RWPE2 (cell line): ENCODE measurements at regions not wholly inside any gene's neighbourhood (a gene's known extent, or its start where the extent isn't known, plus 50 kb on each side); places are given as distances from the start of the nearest gene placed in this dataset.

Source experiments
- ATAC-seq: fragments of 200-7000 bp; cut with Tn5 transposase; 3 replicates; pipeline ENCODE4 v1.9.1; 2021; ENCODE audit warnings: low read depth
- DNase-seq: peaks from one replicate; pipeline ENCODE4 v3.0.0-alpha.2; 2020; ENCODE audit warnings: low spot score
- H3K27ac ChIP-seq: fragments of 450-650 bp; 2 replicates; pipeline ENCODE4 v1.5.1; 2017; ENCODE audit warnings: mild to moderate bottlenecking; ENCODE audit not compliant: poor library complexity, severe bottlenecking
- H3K27me3 ChIP-seq: fragments of 250-450 bp; sonication (Bioruptor Pico); 2 replicates; pipeline ENCODE4 v1.5.1; 2021; ENCODE audit warnings: mild to moderate bottlenecking, moderate library complexity; ENCODE audit not compliant: insufficient read depth, poor library complexity, severe bottlenecking
- H3K36me3 ChIP-seq: fragments of 250-450 bp; sonication (Bioruptor Pico); 2 replicates; pipeline ENCODE4 v1.5.1; 2020; ENCODE audit warnings: low read depth, mild to moderate bottlenecking, moderate library complexity
- H3K4me1 ChIP-seq: fragments of 250-450 bp; sonication (Bioruptor Pico); 2 replicates; pipeline ENCODE4 v1.5.1; 2021; ENCODE audit warnings: mild to moderate bottlenecking, moderate library complexity; ENCODE audit not compliant: insufficient read depth, poor library complexity, severe bottlenecking
- H3K4me3 ChIP-seq: fragments of 250-450 bp; sonication (Bioruptor Pico); 2 replicates; pipeline ENCODE4 v1.5.1; 2021; ENCODE audit warnings: mild to moderate bottlenecking, moderate library complexity; ENCODE audit not compliant: severe bottlenecking
- H3K9me3 ChIP-seq: fragments of 250-450 bp; sonication (Bioruptor Pico); 2 replicates; pipeline ENCODE4 v1.5.1; 2021; ENCODE audit warnings: mild to moderate bottlenecking, moderate library complexity; ENCODE audit not compliant: severe bottlenecking
- TF ChIP-seq, protein P1 (sequence below): fragments of 450-650 bp; IDR thresholded peaks from one replicate; pipeline ENCODE4 v1.5.1; 2017; ENCODE audit warnings: mild to moderate bottlenecking, moderate library complexity; ENCODE audit not compliant: poor library complexity, severe bottlenecking

DNA sequence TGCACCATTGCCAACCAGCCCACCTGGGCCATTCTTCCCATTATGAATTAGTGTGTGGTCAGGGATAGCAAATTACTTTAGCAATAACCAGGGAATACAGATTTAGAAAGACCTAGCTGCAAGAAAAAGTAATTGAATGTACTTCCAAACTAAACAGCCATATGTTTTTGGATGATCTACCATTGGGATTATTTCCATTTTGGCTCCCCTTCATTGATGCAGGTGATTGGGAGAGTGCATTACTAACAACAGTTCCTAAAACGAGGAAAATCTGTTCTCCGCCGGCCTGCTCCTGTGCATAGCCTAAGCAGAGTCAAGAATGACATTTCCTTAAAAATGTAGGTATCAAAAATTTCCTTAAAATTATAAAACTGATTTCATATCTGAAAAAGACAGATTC, 58.5 kb downstream of the MAIP1 start:
- no peak overlapping the region for H3K27ac ChIP-seq
- no peaks in the 10 kb centered on the region for H3K27me3 ChIP-seq
- no peaks in the 10 kb centered on the region for H3K36me3 ChIP-seq
- TF ChIP-seq, protein P1, sequence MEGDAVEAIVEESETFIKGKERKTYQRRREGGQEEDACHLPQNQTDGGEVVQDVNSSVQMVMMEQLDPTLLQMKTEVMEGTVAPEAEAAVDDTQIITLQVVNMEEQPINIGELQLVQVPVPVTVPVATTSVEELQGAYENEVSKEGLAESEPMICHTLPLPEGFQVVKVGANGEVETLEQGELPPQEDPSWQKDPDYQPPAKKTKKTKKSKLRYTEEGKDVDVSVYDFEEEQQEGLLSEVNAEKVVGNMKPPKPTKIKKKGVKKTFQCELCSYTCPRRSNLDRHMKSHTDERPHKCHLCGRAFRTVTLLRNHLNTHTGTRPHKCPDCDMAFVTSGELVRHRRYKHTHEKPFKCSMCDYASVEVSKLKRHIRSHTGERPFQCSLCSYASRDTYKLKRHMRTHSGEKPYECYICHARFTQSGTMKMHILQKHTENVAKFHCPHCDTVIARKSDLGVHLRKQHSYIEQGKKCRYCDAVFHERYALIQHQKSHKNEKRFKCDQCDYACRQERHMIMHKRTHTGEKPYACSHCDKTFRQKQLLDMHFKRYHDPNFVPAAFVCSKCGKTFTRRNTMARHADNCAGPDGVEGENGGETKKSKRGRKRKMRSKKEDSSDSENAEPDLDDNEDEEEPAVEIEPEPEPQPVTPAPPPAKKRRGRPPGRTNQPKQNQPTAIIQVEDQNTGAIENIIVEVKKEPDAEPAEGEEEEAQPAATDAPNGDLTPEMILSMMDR: no peak
- no peak overlapping the region for H3K4me3 ChIP-seq
- no peaks in the 10 kb centered on the region for H3K9me3 ChIP-seq
- DNase-seq (no peak), ATAC-seq (no peak)
- no peaks in the 10 kb centered on the region for H3K4me1 ChIP-seq

DNA sequence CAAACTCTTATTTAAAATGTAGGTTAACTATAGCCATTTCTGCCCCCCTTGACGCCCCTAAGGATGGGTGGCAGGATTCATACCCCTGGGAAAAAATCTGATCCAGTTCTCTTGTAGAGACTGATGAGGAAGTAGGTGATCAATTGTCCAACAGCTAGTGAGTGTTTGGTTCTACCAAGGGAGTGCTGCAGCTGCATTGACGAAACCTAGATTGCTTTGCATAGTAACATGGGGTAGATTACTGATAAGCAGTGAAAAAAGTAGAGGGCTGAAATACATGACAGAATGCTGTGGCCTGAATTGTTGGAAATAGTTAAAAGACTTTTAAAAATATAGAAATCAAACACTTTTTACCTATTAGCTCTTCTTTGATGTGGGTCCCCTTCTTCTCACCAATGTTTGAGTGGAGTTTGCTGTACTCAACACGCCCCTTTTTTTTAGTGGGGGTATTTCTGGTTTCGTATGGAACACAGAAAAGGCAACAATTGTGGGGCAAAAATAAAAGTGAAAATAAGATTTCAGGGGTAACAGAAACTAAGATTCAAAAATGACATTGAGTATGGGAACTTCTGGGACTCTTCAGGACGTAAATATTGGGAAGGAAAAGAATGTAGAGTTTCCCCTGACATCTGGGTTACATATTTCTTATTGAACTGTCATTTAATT, 66.2 kb downstream of the MAIP1 start:
- no peaks in the 10 kb centered on the region for H3K9me3 ChIP-seq
- ATAC-seq (no peak), DNase-seq (no peak)
- H3K36me3 ChIP-seq: no peaks in the 10 kb centered on the region
- TF ChIP-seq, protein P1: no peak
- H3K4me1 ChIP-seq: no peaks in the 10 kb centered on the region
- no peak overlapping the region for H3K4me3 ChIP-seq
- H3K27me3 ChIP-seq: no peaks in the 10 kb centered on the region
- H3K27ac ChIP-seq: no peak overlapping the region

DNA sequence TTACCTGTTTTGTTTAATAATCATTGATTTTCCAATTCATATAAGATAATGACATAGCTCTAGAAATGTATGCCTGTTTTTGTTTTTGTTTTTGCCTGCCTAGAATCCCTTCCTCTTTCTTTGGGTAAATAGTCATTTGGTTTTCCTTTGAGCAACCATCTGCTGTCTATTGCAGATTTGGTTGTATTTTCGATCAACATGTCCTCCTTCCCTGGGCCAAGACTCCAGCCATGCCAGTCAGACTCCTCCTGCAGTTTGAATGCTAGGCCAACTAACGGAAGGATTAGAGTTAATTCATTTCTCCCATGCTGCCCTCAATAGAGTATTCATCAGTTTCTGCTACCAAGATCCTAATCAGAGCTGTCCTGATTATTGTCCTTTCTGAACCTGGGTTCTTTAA, 67.1 kb downstream of the MAIP1 start:
- DNase-seq: no peak
- Histone ChIP-seq H3K4me3 (no peak overlapping the region), H3K4me1 (no peaks in the 10 kb centered on the region), H3K9me3 (no peaks in the 10 kb centered on the region), H3K36me3 (no peaks in the 10 kb centered on the region), H3K27ac (no peak overlapping the region), H3K27me3 (no peaks in the 10 kb centered on the region)
- ATAC-seq: no peak
- TF ChIP-seq, protein P1: no peak

DNA sequence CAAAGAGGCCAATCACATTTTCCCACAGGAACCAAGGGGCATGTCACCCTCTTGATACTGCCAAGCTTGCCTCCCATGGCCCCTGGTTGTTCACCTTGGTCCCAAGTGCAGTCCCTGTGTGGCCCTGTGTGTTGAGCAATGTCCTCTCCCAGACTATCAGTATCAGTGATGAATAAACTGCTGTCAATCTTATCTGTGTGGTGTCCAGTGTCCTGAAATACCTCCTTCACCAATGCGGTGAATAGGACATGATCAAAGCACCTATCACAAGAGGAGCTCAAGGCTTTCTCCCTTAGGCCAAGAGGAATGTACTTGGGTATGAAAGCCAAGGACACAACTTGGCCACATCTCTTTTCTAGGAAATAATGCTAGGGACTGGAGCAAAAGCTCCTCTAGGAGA, 68.2 kb downstream of the MAIP1 start:
- TF ChIP-seq, protein P1: no peak
- Histone ChIP-seq H3K27ac (no peak overlapping the region), H3K9me3 (no peaks in the 10 kb centered on the region), H3K4me3 (no peak overlapping the region), H3K36me3 (no peaks in the 10 kb centered on the region), H3K4me1 (no peaks in the 10 kb centered on the region), H3K27me3 (no peaks in the 10 kb centered on the region)
- ATAC-seq (no peak), DNase-seq (no peak)

DNA sequence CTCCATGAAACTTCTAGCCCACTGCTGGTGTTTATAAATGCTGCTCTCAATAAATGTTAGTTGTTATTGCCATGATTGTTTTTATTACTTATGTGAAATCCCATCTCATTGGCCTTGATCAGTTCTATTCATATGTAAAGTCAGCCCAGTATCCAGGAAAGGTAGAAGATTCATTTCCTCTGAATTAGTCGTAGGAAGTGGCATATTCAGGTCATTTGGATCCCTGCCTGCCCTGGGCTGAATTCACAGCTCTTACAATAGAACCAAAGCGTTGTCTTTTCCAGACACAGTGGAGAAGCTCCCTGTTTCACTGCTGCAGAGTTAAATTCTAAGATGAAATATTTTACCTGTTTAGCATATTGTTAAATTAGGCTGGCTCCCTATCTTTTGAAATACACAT, 70.3 kb downstream of the MAIP1 start:
- no peak overlapping the region for H3K27ac ChIP-seq
- no peak for DNase-seq
- TF ChIP-seq, protein P1: no peak
- H3K4me3 ChIP-seq: no peak overlapping the region
- H3K27me3 ChIP-seq: no peaks in the 10 kb centered on the region
- no peak for ATAC-seq
- H3K36me3 ChIP-seq: no peaks in the 10 kb centered on the region
- H3K9me3 ChIP-seq: no peaks in the 10 kb centered on the region
- H3K4me1 ChIP-seq: no peaks in the 10 kb centered on the region
